Kidney epithelial cell (primary cell): ENCODE measurements at regions not wholly inside any gene's neighbourhood (a gene's known extent, or its start where the extent isn't known, plus 50 kb on each side); places are given as distances from the start of the nearest gene placed in this dataset.
A peak's percentile ranks its signal among the peaks of the same experiment; 100 is the strongest.

Experiments
- DNase-seq: peaks from one replicate; pipeline ENCODE4 v3.0.0-alpha.2; 2010; ENCODE audit warnings: low read depth
- H3K27me3 ChIP-seq: 2 replicates; pipeline ENCODE4 v1.6.0; 2011; ENCODE audit warnings: low read length; ENCODE audit not compliant: control insufficient read depth, insufficient read depth
- H3K36me3 ChIP-seq: 2 replicates; pipeline ENCODE4 v1.5.1; 2011; ENCODE audit warnings: low read length; ENCODE audit not compliant: control insufficient read depth, insufficient read depth
- H3K4me3 ChIP-seq: 2 replicates; pipeline ENCODE4 v1.5.1; 2011; ENCODE audit warnings: low read depth, mild to moderate bottlenecking, control low read depth, low read length
- TF ChIP-seq, protein P1 (sequence below): IDR thresholded peaks from 2 replicates; pipeline ENCODE4 v1.5.1; 2011; ENCODE audit warnings: mild to moderate bottlenecking, moderate library complexity, low read length, control low read depth, inconsistent platforms; ENCODE audit not compliant: insufficient read depth, poor library complexity, severe bottlenecking

DNA sequence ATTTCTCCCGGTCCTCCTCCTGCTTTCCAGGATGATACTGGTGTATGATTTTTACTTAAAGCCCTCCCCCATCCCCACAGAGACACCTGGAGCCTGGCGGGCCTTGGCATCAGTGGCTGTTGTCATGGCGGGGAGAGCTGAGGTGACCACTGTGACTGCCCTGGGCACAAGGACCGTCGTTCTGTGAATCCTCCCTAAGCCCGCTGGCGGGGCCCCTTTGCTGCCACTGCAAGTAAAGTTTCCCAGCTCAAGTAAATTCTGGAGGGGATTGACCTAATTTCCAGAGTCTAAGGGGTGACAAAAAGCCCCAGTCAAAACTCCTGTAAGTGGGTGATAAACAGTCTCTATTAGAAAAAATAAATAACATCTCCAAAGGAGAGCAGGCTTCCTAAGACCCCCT, 393.2 kb upstream of the PODXL start:
- no peak for DNase-seq
- no peak overlapping the region for H3K4me3 ChIP-seq
- H3K36me3 ChIP-seq = no peaks in the 10 kb centered on the region
- peaks cover 9% of the 10 kb centered on the region for H3K27me3 ChIP-seq
- TF ChIP-seq, protein P1, sequence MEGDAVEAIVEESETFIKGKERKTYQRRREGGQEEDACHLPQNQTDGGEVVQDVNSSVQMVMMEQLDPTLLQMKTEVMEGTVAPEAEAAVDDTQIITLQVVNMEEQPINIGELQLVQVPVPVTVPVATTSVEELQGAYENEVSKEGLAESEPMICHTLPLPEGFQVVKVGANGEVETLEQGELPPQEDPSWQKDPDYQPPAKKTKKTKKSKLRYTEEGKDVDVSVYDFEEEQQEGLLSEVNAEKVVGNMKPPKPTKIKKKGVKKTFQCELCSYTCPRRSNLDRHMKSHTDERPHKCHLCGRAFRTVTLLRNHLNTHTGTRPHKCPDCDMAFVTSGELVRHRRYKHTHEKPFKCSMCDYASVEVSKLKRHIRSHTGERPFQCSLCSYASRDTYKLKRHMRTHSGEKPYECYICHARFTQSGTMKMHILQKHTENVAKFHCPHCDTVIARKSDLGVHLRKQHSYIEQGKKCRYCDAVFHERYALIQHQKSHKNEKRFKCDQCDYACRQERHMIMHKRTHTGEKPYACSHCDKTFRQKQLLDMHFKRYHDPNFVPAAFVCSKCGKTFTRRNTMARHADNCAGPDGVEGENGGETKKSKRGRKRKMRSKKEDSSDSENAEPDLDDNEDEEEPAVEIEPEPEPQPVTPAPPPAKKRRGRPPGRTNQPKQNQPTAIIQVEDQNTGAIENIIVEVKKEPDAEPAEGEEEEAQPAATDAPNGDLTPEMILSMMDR = no peak

DNA sequence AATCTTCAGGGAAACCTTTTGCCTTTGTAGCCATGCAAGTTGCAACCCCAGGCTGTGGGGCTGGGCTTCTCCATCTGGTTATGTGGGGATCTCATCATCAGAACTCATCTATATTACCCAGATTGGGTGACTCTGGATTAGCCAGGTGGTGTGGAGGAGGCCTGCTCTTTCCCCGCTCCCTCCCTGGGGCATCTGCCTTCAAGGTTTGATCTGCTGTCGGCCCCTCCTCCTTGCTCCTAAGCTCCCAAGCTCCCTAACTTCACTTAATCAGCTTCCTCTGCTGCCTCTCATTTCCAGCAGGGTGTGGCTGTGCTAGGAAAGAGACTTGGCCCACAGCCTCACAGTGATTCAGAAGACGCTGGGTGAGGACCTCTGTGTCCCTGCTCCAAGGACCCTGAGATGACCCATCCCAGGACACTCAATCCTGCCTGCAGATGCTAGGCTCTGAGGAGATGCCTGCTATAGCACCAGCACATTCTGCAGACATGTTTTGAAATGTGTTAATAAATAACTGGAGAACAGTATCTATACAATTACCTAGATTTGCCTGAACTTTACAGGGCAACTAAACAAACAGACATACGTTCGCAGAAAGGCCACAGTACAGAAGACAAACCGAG, 392.1 kb upstream of the PODXL start:
- Histone ChIP-seq H3K4me3 (no peak overlapping the region), H3K36me3 (no peaks in the 10 kb centered on the region), H3K27me3 (peaks cover 16% of the 10 kb centered on the region)
- DNase-seq = no peak
- TF ChIP-seq, protein P1 = no peak

DNA sequence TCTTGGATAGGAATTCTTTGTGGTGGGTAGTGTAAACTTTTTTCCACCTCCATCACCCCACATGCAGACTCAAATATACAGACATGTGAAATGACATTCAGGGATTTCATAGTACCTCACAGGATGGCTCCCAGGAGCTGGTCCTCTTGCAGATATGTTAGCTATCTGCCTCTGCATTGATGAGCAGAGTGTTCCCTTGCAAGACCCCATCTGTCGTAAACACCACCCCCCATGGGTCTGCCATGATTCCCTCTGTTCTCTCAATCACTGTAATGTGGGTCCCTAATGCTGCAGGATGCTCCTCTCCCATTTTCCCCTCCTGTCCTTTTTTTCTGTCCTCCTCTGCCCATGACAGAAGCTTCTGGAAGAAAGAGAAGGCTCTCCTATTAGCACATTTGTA, 391.2 kb upstream of the PODXL start:
- TF ChIP-seq, protein P1 = no peak
- H3K4me3 ChIP-seq = no peak overlapping the region
- H3K27me3 ChIP-seq = peaks cover 22% of the 10 kb centered on the region
- DNase-seq = no peak
- no peaks in the 10 kb centered on the region for H3K36me3 ChIP-seq

DNA sequence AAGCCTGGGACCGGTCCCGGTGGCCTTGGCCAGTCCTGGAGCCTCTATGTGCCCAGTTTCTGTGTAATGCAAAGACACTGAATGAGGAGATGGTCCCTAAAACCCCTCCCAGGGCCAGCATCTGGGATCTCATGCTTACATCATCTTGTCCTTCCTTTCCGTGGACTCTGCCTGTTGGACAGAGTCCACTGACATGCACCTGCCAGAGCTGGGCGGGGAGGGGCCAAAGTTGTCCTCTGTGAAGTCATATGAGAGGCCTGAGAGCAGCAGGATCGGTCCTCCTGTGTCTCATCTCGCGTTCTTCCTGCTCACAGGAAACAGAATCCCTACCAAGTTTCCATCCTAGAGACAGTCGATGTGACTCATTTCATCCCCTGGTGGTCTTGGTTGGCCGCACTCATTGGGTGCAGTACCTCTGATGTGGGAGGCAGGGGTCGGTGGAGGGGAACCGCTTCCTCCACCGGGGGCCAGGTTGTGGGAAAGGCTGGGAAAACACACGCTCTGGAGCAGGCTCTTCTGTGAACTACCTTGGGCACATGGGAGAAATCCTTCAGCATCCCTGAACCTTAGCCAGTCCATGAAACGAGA, 389.6 kb upstream of the PODXL start:
- Histone ChIP-seq H3K4me3 (no peak overlapping the region), H3K36me3 (no peaks in the 10 kb centered on the region), H3K27me3 (peaks cover 22% of the 10 kb centered on the region)
- TF ChIP-seq, protein P1 = no peak
- DNase-seq = no peak

DNA sequence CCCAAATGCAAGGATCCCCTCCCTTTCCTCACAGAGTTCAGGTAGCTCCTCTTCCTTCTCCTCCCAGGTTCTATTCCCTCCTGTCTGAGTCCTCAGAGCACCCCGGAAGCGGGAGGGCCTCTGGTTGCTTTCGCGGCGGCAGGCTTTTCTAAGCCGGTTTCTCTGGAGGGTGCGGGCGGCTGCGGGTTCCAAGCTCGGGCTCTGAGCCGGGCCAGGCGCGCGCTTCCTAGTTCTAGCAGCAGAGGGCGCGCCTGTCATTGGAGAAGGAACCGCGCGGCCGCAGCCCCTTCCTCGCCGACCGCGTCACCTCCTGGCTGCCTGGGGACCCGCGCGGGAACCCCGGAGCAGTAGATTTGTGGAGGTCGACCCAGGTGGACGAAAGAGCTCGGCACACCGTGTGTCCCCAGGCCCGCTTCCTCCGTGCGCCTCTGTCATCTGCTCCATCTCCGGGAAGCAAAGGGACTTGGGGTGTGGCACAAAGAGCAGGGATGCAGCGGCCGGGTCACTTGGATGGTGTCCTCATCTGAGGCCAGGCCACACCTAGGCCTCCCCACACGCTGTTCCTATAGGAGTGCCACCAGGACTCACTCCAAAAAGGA, 389.0 kb upstream of the PODXL start:
- TF ChIP-seq, protein P1 = peak; percentile 90
- Histone ChIP-seq H3K4me3 (no peak overlapping the region), H3K36me3 (no peaks in the 10 kb centered on the region), H3K27me3 (peaks cover 22% of the 10 kb centered on the region)
- no peak for DNase-seq
